A673 (cell line): ENCODE measurements at regions not wholly inside any gene's neighbourhood (a gene's known extent, or its start where the extent isn't known, plus 50 kb on each side); places are given as distances from the start of the nearest gene placed in this dataset.

Source experiments
- BruUV-seq: library from RNA; stranded (reverse); fragments of 400-500 nt; replicated peaks from 2 replicates; lab custom pipeline; 2021; lab: Mats Ljungman, UMichigan
- CTCF ChIA-PET: fragments of 300-600 bp; sonication (Branson Sonifier 250); formaldehyde crosslinking; loops from one replicate; lab custom pipeline; 2022; ENCODE audit warnings: antibody characterized with exemption; lab: Charles Lee
- POLR2A ChIA-PET: fragments of 300-600 bp; sonication (Branson Sonifier 250); formaldehyde crosslinking; loops from one replicate; lab custom pipeline; 2022; ENCODE audit warnings: antibody characterized with exemption; ENCODE audit not compliant: low non-redundant PET; lab: Charles Lee
- DNase-seq: peaks from one replicate; pipeline ENCODE4 v3.0.0-alpha.2; 2015; ENCODE audit warnings: low spot score
- H3K27ac ChIP-seq: fragments of 200-600 bp; sonication (generic); 2 replicates; pipeline ENCODE4 v1.5.1; 2016; ENCODE audit warnings: mixed run types, low read depth, mild to moderate bottlenecking, mixed read lengths, antibody characterized with exemption, low read length; ENCODE audit not compliant: poor library complexity, severe bottlenecking
- H3K27me3 ChIP-seq: fragments of 200-600 bp; sonication (generic); replicated peaks from 2 replicates; pipeline ENCODE4 v1.6.1; 2017; ENCODE audit warnings: mixed run types, low read depth, mild to moderate bottlenecking, mixed read lengths, antibody characterized with exemption, low read length; ENCODE audit not compliant: insufficient read depth, poor library complexity
- H3K36me3 ChIP-seq: fragments of 200-600 bp; sonication (generic); 2 replicates; pipeline ENCODE4 v1.6.1; 2016; ENCODE audit warnings: mixed run types, mild to moderate bottlenecking, mixed read lengths, antibody characterized with exemption, low read length; ENCODE audit not compliant: insufficient read depth, poor library complexity, severe bottlenecking
- H3K4me1 ChIP-seq: fragments of 200-600 bp; sonication (generic); 2 replicates; pipeline ENCODE4 v1.6.1; 2017; ENCODE audit warnings: mixed run types, mild to moderate bottlenecking, mixed read lengths, antibody characterized with exemption, low read length; ENCODE audit not compliant: insufficient read depth, poor library complexity, severe bottlenecking
- H3K4me3 ChIP-seq: fragments of 200-600 bp; sonication (generic); 2 replicates; pipeline ENCODE4 v1.5.1; 2016; ENCODE audit warnings: low read depth, mixed run types, mild to moderate bottlenecking, mixed read lengths, low read length; ENCODE audit not compliant: poor library complexity, severe bottlenecking
- H3K9me3 ChIP-seq: fragments of 200-600 bp; sonication (generic); 2 replicates; pipeline ENCODE4 v1.6.1; 2016; ENCODE audit warnings: mixed run types, low read depth, mild to moderate bottlenecking, mixed read lengths, antibody characterized with exemption, low read length; ENCODE audit not compliant: poor library complexity, severe bottlenecking
- CTCF ChIP-seq: fragments of 300-800, 200-600 bp; sonication (generic); conservative IDR thresholded peaks from 2 replicates; pipeline ENCODE4 v1.5.1; 2017; ENCODE audit warnings: low read depth, mild to moderate bottlenecking, antibody characterized with exemption, low read length, moderate library complexity, mixed read lengths
- EZH2 ChIP-seq: fragments of 200-600 bp; sonication (generic); IDR thresholded peaks from 2 replicates; pipeline ENCODE4 v1.6.1; 2017; ENCODE audit warnings: borderline replicate concordance, low read depth, mild to moderate bottlenecking, mixed read lengths, antibody characterized with exemption, low read length; ENCODE audit not compliant: poor library complexity, severe bottlenecking
- intact Hi-C: fragments of 100-400 bp; cut with micrococcal nuclease; formaldehyde crosslinking; loops from one replicate; pipeline ENCODE4 v1.10.0; 2022; ENCODE audit not compliant: unreplicated experiment

- no peak for DNase-seq
- no peaks in the 10 kb centered on the region for H3K27me3 ChIP-seq
- intact Hi-C loops: no loop called here
- no peaks in the 10 kb centered on the region for H3K9me3 ChIP-seq
- no peaks in the 10 kb centered on the region for H3K36me3 ChIP-seq
- no peaks in the 10 kb centered on the region for H3K4me1 ChIP-seq
- H3K4me3 ChIP-seq: no peak overlapping the region
- TF ChIP-seq EZH2: no peak
- TF ChIP-seq CTCF: no peak
- ChIA-PET POLR2A (no interaction called here), CTCF (no interaction called here)
- no peak overlapping the region for H3K27ac ChIP-seq
- no TSS peak for BruUV-seq
These were observed 528.4 kb upstream of the NBEA start for GRCh38 chr13:34413538-34414210.

DNA sequence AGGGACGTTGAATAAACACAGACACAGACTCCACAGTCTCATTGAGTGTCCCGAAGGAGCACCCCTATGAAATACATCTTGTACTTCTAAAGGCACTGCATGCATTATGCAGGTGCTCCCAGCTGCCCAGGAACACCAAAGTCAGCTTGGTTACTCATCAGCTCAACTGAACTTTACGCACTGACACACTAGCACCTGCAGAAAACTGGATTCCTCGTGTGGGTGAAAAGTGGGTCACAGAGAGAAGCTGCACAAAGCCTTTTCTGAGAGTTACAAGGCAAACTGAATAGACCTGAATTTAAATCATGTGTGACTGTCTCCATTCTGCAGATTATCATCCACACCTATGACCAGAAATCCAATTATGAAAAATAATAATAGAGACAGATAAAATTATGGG, 527.5 kb upstream of the NBEA start:
- ChIA-PET CTCF (no interaction called here), POLR2A (no interaction called here)
- intact Hi-C loops: no loop called here
- no TSS peak for BruUV-seq
- Histone ChIP-seq H3K36me3 (no peaks in the 10 kb centered on the region), H3K4me3 (no peak overlapping the region), H3K27me3 (no peaks in the 10 kb centered on the region), H3K27ac (no peak overlapping the region), H3K4me1 (no peaks in the 10 kb centered on the region), H3K9me3 (no peaks in the 10 kb centered on the region)
- DNase-seq: no peak
- TF ChIP-seq CTCF (no peak), EZH2 (no peak)

DNA sequence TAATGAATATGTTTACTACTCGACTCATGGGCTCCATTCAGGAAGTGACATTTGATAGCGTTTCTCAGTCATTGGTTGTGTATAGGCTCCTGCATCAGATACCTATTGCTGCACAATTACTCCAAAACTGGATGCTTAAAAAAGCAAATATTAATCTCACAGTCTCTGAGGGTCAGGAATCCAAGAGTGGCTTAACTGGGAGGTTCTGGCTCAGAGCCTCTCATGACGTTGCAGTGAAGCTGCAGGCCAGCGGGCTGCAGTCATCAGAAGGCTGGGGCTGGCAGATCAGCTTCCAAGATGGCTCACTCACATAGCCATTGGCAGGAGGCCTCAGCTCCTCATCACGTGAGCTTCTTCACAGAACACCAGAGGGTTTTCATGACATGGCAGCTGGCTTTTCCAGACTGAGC, 525.1 kb upstream of the NBEA start:
- intact Hi-C loops: no loop called here
- DNase-seq: no peak

More for the DNA sequence above, 525.1 kb upstream of the NBEA start:
- no peaks in the 10 kb centered on the region for H3K27me3 ChIP-seq
- TF ChIP-seq EZH2: no peak
- TF ChIP-seq CTCF: no peak
- POLR2A ChIA-PET: no interaction called here
- no peaks in the 10 kb centered on the region for H3K4me1 ChIP-seq
- CTCF ChIA-PET: no interaction called here
- H3K9me3 ChIP-seq: no peaks in the 10 kb centered on the region
- BruUV-seq: no TSS peak
- H3K4me3 ChIP-seq: no peak overlapping the region
- no peak overlapping the region for H3K27ac ChIP-seq
- H3K36me3 ChIP-seq: no peaks in the 10 kb centered on the region
